ENCODE measurements at regions not wholly inside any gene's neighbourhood (a gene's known extent, or its start where the extent isn't known, plus 50 kb on each side); places are given as distances from the start of the nearest gene placed in this dataset.

- BruUV-seq (replicated peaks) = no TSS peak
- no peaks in the 10 kb centered on the region for H3K4me1 ChIP-seq (ENCODE audit: control insufficient read depth, insufficient read depth, low read length)
- H3K9me3 ChIP-seq (replicated peaks; ENCODE audit: control insufficient read depth, insufficient read depth, low read length) = no peaks in the 10 kb centered on the region
- FAIRE-seq (no peak), DNase-seq (ENCODE audit: low read depth, low spot score) (no peak), ATAC-seq (no peak)
- no peaks in the 10 kb centered on the region for H4K20me1 ChIP-seq (ENCODE audit: control insufficient read depth, insufficient read depth)
- RAD21 ChIA-PET (ENCODE audit: unreplicated experiment) = no interaction called here
- no peaks in the 10 kb centered on the region for H3K79me2 ChIP-seq (ENCODE audit: control insufficient read depth, insufficient read depth, low read length)
- 52% methylated on average over 3 of the region's 3 CpGs for WGBS (ENCODE audit: insufficient coverage, insufficient replicate concordance, low lambda C conversion rate, missing lambda C conversion rate)
- SMC1A ChIA-PET (ENCODE audit: uncharacterized antibody, unreplicated experiment) = interaction anchor here (0.8 kb wide), 1 partner anchor 12 kb away, joined by 3 read pairs; no protein-coding TSS in a partner anchor
- no peak overlapping the region for H3K9ac ChIP-seq (ENCODE audit: control insufficient read depth, insufficient read depth, low read length)
- CTCF ChIA-PET = no interaction called here
- in situ Hi-C loops (cut with MboI) (no loop called here), intact Hi-C loops (cut with micrococcal nuclease; ENCODE audit: unreplicated experiment) (no loop called here)
- no peak overlapping the region for H2AFZ ChIP-seq (ENCODE audit: control insufficient read depth, low read depth, low read length)
- no peak overlapping the region for H3K4me2 ChIP-seq (ENCODE audit: control insufficient read depth, insufficient read depth)
- POLR2A ChIA-PET = no interaction called here
- H3K27me3 ChIP-seq (replicated peaks in 1 of 2; ENCODE audit: control insufficient read depth in 2 of 2, insufficient read depth in 2 of 2, low read length in 1 of 2) = no peaks in the 10 kb centered on the region
- no peaks in the 10 kb centered on the region for H3K36me3 ChIP-seq (ENCODE audit: control insufficient read depth in 2 of 2, insufficient read depth in 2 of 2, low read length in 1 of 2)
- no peak for TF ChIP-seq HDAC6 (IDR thresholded peaks at IDR 0.05; ENCODE audit: unreplicated experiment)
- no peak for TF ChIP-seq POLR2AphosphoS5 (IDR thresholded peaks at IDR 0.05; ENCODE audit: low read length)
- no peak overlapping the region for H3K4me3 ChIP-seq
- H3K27ac ChIP-seq (ENCODE audit: control insufficient read depth, insufficient read depth) = no peak overlapping the region
Measured at GRCh38 chr14:66288511-66288910, 197.7 kb upstream of the CCDC196 start.

GRCh38 chr14:66291756-66292155 lies 194.4 kb upstream of the CCDC196 start:
- Histone ChIP-seq H3K27me3 (replicated peaks in 1 of 2; ENCODE audit: control insufficient read depth in 2 of 2, insufficient read depth in 2 of 2, low read length in 1 of 2) (no peaks in the 10 kb centered on the region), H2AFZ (ENCODE audit: control insufficient read depth, low read depth, low read length) (no peak overlapping the region), H4K20me1 (ENCODE audit: control insufficient read depth, insufficient read depth) (no peaks in the 10 kb centered on the region), H3K4me3 (no peak overlapping the region), H3K36me3 (ENCODE audit: control insufficient read depth in 2 of 2, insufficient read depth in 2 of 2, low read length in 1 of 2) (no peaks in the 10 kb centered on the region), H3K79me2 (ENCODE audit: control insufficient read depth, insufficient read depth, low read length) (no peaks in the 10 kb centered on the region), H3K4me1 (ENCODE audit: control insufficient read depth, insufficient read depth, low read length) (no peaks in the 10 kb centered on the region), H3K9ac (ENCODE audit: control insufficient read depth, insufficient read depth, low read length) (no peak overlapping the region), H3K9me3 (replicated peaks; ENCODE audit: control insufficient read depth, insufficient read depth, low read length) (no peaks in the 10 kb centered on the region), H3K4me2 (ENCODE audit: control insufficient read depth, insufficient read depth) (no peak overlapping the region), H3K27ac (ENCODE audit: control insufficient read depth, insufficient read depth) (no peak overlapping the region)
- BruUV-seq (replicated peaks) = no TSS peak
- ATAC-seq (no peak), DNase-seq (ENCODE audit: low read depth, low spot score) (no peak), FAIRE-seq (no peak)
- in situ Hi-C loops (cut with MboI) (no loop called here), intact Hi-C loops (cut with micrococcal nuclease; ENCODE audit: unreplicated experiment) (no loop called here)
- ChIA-PET POLR2A (no interaction called here), CTCF (interaction anchor here (1.3 kb wide), 1 partner anchor 68 kb away, joined by 3 read pairs; no protein-coding TSS in a partner anchor), RAD21 (ENCODE audit: unreplicated experiment) (no interaction called here), SMC1A (ENCODE audit: uncharacterized antibody, unreplicated experiment) (no interaction called here)
- TF ChIP-seq EGR1 (IDR thresholded peaks at IDR 0.05; ENCODE audit: borderline replicate concordance in 1 of 2, low read depth in 2 of 2, low read length in 2 of 2) (no peak), BHLHE40 (IDR thresholded peaks at IDR 0.05; ENCODE audit: borderline replicate concordance in 1 of 2, low read depth in 2 of 2, low read length in 1 of 2) (no peak), CEBPZ (IDR thresholded peaks at IDR 0.05; ENCODE audit: low read depth, low read length) (no peak), JUND (IDR thresholded peaks at IDR 0.05; ENCODE audit: low read depth, low read length) (no peak), ATF7 (IDR thresholded peaks at IDR 0.05; ENCODE audit: low read depth) (no peak), RB1 (IDR thresholded peaks at IDR 0.05; ENCODE audit: borderline replicate concordance) (no peak), SIN3A (IDR thresholded peaks at IDR 0.05; ENCODE audit: low read depth, low read length) (no peak), SREBF1 (IDR thresholded peaks at IDR 0.05; ENCODE audit: low read length) (no peak), GABPA (IDR thresholded peaks at IDR 0.05; ENCODE audit: low read depth) (no peak), CBX5 (IDR thresholded peaks at IDR 0.05; ENCODE audit: low read depth) (no peak), MEF2B (IDR thresholded peaks at IDR 0.05; ENCODE audit: partially characterized antibody, poor library complexity, severe bottlenecking) (no peak), PKNOX1 (IDR thresholded peaks at IDR 0.05) (no peak), EZH2 (IDR thresholded peaks at IDR 0.05; ENCODE audit: borderline replicate concordance, control insufficient read depth, low read depth, low read length) (no peak)

All from GM12878 (cell line).